GM18867 (cell line): ENCODE measurements at regions not wholly inside any gene's neighbourhood (a gene's known extent, or its start where the extent isn't known, plus 50 kb on each side); places are given as distances from the start of the nearest gene placed in this dataset.

ENCODE experiments used
- ATAC-seq: cut with Tn5 transposase; IDR thresholded peaks from one replicate; pipeline ENCODE4 v1.9.1; 2021; ENCODE audit warnings: mild to moderate bottlenecking, moderate library complexity; ENCODE audit not compliant: unreplicated experiment

- ATAC-seq: no peak
Observed at GRCh38 chr1:105684714-105685113, 1371.8 kb upstream of the PRMT6 start.

DNA sequence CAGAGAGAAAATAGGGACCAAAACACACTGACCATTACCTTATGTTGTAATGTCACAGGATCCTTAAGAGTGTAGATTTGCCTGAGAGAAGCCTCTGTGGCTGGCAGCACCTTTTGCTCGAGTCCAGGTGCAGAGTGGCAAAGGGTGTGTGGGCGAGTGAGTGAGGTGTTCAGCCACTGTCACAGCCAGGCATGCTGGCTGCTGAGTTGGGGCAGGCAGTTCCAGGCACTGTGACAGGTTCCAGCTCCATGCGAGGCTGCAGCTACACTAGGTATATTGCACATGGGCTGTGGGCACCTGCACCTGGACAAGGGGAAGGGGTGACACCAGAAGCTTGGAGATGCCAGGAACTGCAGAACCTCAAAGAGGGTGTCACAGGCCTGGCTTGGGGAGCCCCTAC is 1370.4 kb upstream of the PRMT6 start:
- ATAC-seq: no peak

DNA sequence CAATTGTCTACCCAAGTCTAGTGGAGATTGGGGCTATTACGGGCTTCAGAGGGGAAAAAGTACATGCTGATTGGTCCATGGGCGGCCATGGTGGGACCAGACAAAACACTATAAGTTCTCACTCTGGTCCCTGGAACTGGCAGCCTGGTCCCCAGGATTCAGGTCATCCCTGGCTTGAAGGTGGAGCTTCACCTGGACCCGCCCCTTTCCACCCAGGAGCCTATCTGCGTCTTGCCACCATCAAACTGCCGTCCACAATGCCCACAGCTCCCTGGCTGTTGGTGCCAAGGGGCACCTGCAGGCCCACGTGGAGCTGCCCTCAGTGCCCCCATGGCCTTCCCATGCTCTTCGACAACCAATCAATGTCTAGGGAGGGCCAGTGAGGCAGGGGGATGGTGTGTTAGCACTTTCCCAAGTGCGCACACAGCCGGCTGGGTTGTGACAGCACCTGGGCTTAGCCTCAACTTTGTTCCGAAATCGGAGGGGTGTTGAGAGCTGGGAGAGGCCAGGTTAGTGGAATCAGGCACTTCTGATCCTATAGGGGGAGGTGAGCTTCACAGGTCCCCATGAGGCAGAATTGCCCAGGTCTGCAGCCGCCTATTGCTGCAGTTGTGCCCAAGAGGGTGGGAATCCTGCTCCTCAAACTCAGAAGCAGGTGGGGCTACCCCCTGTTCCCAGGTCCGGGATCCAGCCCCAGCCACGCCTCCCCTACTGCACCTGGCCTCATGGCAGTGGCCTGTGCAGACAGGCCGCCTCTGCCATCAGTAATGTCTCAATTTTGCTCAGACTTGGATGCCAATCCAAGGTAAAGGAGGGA is 1369.4 kb upstream of the PRMT6 start:
- ATAC-seq: no peak

DNA sequence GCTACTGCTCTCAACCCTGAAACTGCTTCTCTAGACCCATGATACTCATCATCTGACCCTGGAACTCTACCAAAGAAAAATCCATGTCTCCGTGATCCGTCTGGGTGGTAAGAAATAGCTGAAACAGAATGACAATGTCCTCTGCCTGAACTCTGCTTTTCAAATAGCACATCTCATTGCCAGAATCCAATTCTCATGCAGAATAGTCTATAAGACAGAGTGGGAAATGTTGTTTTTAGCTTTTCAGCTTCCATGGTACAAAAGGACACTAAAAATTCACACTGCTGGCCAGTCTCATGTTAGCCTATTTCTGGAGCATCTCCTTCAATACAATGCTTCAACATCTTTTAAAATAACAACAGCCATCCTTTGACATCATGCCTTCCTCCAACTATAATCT is 1355.8 kb upstream of the PRMT6 start:
- ATAC-seq: no peak

- no peak for ATAC-seq
Observed at GRCh38 chr1:105724286-105724685, 1332.2 kb upstream of the PRMT6 start.

- no peak for ATAC-seq
Observed at GRCh38 chr1:105730701-105731100, 1325.8 kb upstream of the PRMT6 start.

DNA sequence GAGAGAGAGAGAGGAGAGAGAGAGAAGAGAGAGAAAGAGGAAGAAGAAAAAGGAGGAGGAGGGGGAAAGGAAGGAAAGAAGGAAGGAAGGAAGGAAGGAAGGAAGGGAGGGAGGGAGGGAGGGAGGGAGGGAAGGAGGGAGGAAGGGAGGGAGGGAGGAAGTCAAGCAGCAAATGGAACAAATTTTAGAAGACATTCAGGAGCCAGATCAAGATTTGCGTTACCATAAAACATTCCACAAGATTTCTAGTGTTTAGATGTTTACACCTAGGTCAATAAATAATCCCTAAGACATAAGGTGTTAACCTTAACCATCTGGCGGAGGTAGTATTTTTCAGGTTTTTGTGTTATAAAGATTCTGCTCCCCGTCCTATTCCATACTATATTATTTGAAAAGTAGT is 1320.1 kb upstream of the PRMT6 start:
- ATAC-seq: no peak

DNA sequence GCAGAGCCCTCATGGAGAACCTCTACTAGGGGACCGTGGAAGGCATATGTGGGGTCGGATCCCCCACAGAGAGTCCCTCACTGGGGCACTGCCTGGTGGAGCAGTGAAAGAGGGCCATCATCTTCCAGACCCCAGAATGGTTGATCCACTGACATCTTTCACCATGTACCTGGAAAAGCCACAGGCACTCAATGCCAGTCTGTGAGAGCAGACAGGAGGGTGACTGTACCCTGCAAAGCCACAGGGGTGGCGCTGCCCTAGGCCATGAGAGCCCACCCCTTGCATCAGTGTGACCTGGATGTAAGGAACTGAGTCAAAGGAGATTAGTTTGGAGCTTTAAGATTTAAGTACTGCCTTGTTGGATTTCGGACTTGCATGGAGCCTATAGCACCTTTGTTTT is 1276.7 kb upstream of the PRMT6 start:
- no peak for ATAC-seq

DNA sequence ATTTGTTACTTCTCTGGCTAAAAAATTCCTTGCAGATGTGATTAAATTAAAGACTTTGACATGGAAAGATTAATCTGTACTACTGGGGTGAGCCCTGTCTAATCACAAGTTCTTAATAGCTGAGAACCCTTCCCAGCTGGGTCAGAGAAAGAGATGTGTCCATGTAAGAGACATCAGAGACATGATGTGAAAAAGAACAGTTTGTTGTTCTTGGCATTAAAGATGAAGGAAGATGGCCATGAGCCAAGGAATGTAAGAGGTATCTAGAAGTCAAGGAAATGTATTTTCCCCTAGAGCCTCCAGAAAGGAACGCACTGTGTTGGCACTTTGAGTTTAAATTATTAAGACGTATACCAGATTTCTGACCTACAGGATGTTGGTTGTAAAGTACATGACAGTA is 1271.5 kb upstream of the PRMT6 start:
- ATAC-seq: no peak

- peak; percentile 66 for ATAC-seq
Observed at GRCh38 chr1:105793536-105794146, 1262.8 kb upstream of the PRMT6 start.

DNA sequence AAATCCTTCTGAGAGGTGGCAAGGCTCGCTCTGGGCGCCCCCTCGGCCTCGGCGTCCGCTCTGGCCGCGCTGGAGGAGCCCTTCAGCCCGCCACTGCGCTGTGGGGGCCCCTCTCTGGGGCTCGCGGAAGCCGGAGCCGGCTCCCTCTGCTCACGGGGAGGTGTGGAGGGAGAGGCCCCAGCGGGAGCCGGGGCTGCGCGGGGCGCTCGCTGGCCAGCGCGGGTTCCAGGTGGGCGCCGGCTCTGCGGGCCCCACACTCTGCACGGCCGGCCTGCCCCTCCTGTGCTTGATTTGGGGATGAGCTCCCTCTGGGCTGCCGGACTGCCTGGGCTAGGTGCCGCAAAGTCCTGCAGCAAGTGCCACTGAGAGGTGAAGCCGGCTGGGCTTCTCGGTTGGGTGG is 1260.7 kb upstream of the PRMT6 start:
- no peak for ATAC-seq

DNA sequence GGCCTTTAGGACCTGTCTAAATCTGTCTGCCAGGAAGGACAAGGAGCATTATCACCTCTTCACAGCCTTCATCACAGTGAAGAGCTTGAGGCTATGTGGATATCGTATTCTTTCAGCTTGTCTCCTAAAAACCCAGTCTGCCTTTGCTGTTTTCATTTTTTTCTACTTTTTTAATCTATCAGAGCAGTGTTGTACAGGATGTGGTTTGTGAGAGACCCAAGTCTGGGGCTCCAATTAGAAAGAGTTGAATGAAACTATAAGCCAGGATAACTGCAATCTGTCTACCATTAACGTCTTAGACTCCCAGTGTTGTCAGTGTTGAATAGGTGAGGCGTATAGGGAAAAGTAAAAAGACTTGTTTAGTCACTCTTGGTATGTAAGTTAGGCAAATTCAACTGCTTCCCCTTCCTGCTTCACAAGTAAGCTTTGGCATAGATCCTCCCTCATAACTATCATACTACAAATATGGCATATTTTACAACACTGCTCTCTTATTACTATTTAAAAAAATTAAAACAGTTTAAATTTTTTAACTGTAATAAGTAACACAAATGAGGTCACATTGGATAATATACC is 1225.8 kb upstream of the PRMT6 start:
- no peak for ATAC-seq

DNA sequence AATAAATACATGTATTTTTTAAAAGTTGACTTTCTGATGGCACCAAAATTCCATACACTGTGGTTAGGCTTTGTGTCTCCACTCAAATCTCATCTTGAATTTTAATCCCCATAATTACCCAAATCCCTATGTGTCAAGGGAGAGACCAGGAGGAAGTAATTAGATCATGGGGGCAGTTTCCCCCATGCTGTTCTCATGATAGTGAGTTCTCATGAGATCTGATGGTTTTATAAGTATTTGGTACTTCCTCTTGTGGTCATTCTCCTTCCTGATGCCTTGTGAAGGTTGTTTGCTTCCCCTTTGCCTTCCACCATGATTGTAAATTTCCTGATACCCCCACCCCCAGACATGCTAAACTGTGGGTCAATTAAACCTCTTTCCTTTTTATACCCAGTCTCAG is 1218.4 kb upstream of the PRMT6 start:
- no peak for ATAC-seq

GRCh38 chr1:105865546-105865945 is 1190.9 kb upstream of the PRMT6 start:
- ATAC-seq: no peak

GRCh38 chr1:105872817-105873216 is 1183.7 kb upstream of the PRMT6 start:
- ATAC-seq: no peak

- peak; percentile 74 for ATAC-seq
Observed at GRCh38 chr1:105874621-105875020, 1181.9 kb upstream of the PRMT6 start.

DNA sequence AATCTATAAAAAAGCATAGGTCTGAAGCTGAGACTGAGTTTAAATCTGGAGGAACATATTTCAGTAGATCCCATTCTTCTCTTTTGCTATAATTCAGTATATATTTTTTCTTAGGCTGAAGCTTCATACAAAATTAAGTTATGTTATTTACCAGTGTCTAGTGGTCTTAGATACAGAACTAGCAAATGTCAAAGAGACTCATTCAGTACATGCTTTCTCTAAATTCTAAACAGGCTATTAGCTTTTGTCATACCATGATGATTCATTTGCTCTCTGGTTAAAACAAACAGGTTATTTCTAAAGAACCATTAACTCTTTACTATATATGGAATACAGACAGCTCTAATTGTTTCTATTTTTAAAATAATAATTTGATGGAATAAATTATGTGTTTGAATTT is 1170.2 kb upstream of the PRMT6 start:
- ATAC-seq: no peak

- ATAC-seq: no peak
Observed at GRCh38 chr1:105891308-105891707, 1165.2 kb upstream of the PRMT6 start.

DNA sequence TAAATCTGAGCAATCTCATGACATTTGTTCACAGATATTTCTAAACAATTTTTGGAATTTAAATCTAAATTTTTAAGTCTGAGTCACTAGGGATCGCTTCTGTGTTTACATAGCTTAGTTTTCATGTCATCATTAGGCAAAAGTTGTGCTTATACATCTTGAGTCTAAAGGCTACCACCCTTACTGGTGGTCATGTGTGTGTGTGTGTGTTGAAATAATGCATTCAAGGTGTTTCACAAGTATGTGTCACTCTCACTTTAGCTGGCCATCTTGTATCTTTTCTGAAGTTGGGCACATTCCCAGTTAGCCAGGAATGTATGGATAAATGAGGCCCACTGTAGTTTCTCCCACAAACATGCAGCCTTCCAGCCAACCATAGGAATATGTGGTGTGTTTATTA is 1162.5 kb upstream of the PRMT6 start:
- ATAC-seq: no peak

DNA sequence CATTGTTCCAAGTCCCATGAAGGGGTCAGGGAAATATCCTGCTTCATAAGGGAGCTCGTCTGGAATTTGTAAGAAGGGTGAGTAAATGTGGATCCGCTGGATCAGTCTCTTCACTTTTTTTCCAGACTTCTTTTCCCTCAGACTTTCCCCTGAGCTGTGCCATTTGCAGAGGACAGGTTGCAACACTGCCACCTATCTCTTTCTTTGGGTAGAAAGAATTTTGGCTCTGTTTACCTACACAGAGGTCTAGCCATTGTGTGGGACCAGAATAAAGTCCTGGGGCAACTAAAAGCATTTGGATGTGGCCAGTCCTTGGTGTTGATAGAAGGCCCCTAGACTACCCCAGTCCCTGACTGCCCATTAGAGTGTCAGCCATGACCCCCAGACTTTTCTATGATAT is 1146.7 kb upstream of the PRMT6 start:
- no peak for ATAC-seq

- ATAC-seq: no peak
Observed at GRCh38 chr1:105914403-105914802, 1142.1 kb upstream of the PRMT6 start.

- ATAC-seq: no peak
Observed at GRCh38 chr1:105934806-105935205, 1121.7 kb upstream of the PRMT6 start.
